A673 (cell line): ENCODE measurements at regions not wholly inside any gene's neighbourhood (a gene's known extent, or its start where the extent isn't known, plus 50 kb on each side); places are given as distances from the start of the nearest gene placed in this dataset.

Source experiments
- BruUV-seq: library from RNA; stranded (reverse); fragments of 400-500 nt; replicated peaks from 2 replicates; lab custom pipeline; 2021; lab: Mats Ljungman, UMichigan
- CTCF ChIA-PET: fragments of 300-600 bp; sonication (Branson Sonifier 250); formaldehyde crosslinking; loops from one replicate; lab custom pipeline; 2022; ENCODE audit warnings: antibody characterized with exemption; lab: Charles Lee
- POLR2A ChIA-PET: fragments of 300-600 bp; sonication (Branson Sonifier 250); formaldehyde crosslinking; loops from one replicate; lab custom pipeline; 2022; ENCODE audit warnings: antibody characterized with exemption; ENCODE audit not compliant: low non-redundant PET; lab: Charles Lee
- DNase-seq: peaks from one replicate; pipeline ENCODE4 v3.0.0-alpha.2; 2015; ENCODE audit warnings: low spot score
- H3K27ac ChIP-seq: fragments of 200-600 bp; sonication (generic); 2 replicates; pipeline ENCODE4 v1.5.1; 2016; ENCODE audit warnings: mixed run types, low read depth, mild to moderate bottlenecking, mixed read lengths, antibody characterized with exemption, low read length; ENCODE audit not compliant: poor library complexity, severe bottlenecking
- H3K27me3 ChIP-seq: fragments of 200-600 bp; sonication (generic); replicated peaks from 2 replicates; pipeline ENCODE4 v1.6.1; 2017; ENCODE audit warnings: mixed run types, low read depth, mild to moderate bottlenecking, mixed read lengths, antibody characterized with exemption, low read length; ENCODE audit not compliant: insufficient read depth, poor library complexity
- H3K36me3 ChIP-seq: fragments of 200-600 bp; sonication (generic); 2 replicates; pipeline ENCODE4 v1.6.1; 2016; ENCODE audit warnings: mixed run types, mild to moderate bottlenecking, mixed read lengths, antibody characterized with exemption, low read length; ENCODE audit not compliant: insufficient read depth, poor library complexity, severe bottlenecking
- H3K4me1 ChIP-seq: fragments of 200-600 bp; sonication (generic); 2 replicates; pipeline ENCODE4 v1.6.1; 2017; ENCODE audit warnings: mixed run types, mild to moderate bottlenecking, mixed read lengths, antibody characterized with exemption, low read length; ENCODE audit not compliant: insufficient read depth, poor library complexity, severe bottlenecking
- H3K4me3 ChIP-seq: fragments of 200-600 bp; sonication (generic); 2 replicates; pipeline ENCODE4 v1.5.1; 2016; ENCODE audit warnings: low read depth, mixed run types, mild to moderate bottlenecking, mixed read lengths, low read length; ENCODE audit not compliant: poor library complexity, severe bottlenecking
- H3K9me3 ChIP-seq: fragments of 200-600 bp; sonication (generic); 2 replicates; pipeline ENCODE4 v1.6.1; 2016; ENCODE audit warnings: mixed run types, low read depth, mild to moderate bottlenecking, mixed read lengths, antibody characterized with exemption, low read length; ENCODE audit not compliant: poor library complexity, severe bottlenecking
- CTCF ChIP-seq: fragments of 300-800, 200-600 bp; sonication (generic); conservative IDR thresholded peaks from 2 replicates; pipeline ENCODE4 v1.5.1; 2017; ENCODE audit warnings: low read depth, mild to moderate bottlenecking, antibody characterized with exemption, low read length, moderate library complexity, mixed read lengths
- EZH2 ChIP-seq: fragments of 200-600 bp; sonication (generic); IDR thresholded peaks from 2 replicates; pipeline ENCODE4 v1.6.1; 2017; ENCODE audit warnings: borderline replicate concordance, low read depth, mild to moderate bottlenecking, mixed read lengths, antibody characterized with exemption, low read length; ENCODE audit not compliant: poor library complexity, severe bottlenecking
- intact Hi-C: fragments of 100-400 bp; cut with micrococcal nuclease; formaldehyde crosslinking; loops from one replicate; pipeline ENCODE4 v1.10.0; 2022; ENCODE audit not compliant: unreplicated experiment

GRCh38 chr13:103134271-103134670, 68.1 kb upstream of the SLC10A2 start:
- no peak for DNase-seq
- Histone ChIP-seq H3K4me1 (no peaks in the 10 kb centered on the region), H3K27me3 (peaks cover 46% of the 10 kb centered on the region), H3K36me3 (no peaks in the 10 kb centered on the region), H3K4me3 (no peak overlapping the region), H3K27ac (no peak overlapping the region), H3K9me3 (no peaks in the 10 kb centered on the region)
- TF ChIP-seq EZH2 (no peak), CTCF (no peak)
- BruUV-seq = no TSS peak
- ChIA-PET CTCF (no interaction called here), POLR2A (no interaction called here)
- intact Hi-C loops = no loop called here

- H3K4me3 ChIP-seq = no peak overlapping the region
- H3K9me3 ChIP-seq = no peaks in the 10 kb centered on the region
- intact Hi-C loops = no loop called here
- DNase-seq = no peak
- peaks cover 49% of the 10 kb centered on the region for H3K27me3 ChIP-seq
- ChIA-PET CTCF (no interaction called here), POLR2A (no interaction called here)
- TF ChIP-seq EZH2 = no peak
- TF ChIP-seq CTCF = no peak
- BruUV-seq = no TSS peak
- no peak overlapping the region for H3K27ac ChIP-seq
- no peaks in the 10 kb centered on the region for H3K4me1 ChIP-seq
- no peaks in the 10 kb centered on the region for H3K36me3 ChIP-seq
These were observed 67.3 kb upstream of the SLC10A2 start for GRCh38 chr13:103133556-103133955.

GRCh38 chr13:103130681-103131210, 64.5 kb upstream of the SLC10A2 start:
- no peak for DNase-seq
- intact Hi-C loops = no loop called here
- Histone ChIP-seq H3K27ac (no peak overlapping the region), H3K4me3 (no peak overlapping the region), H3K27me3 (peaks cover 71% of the 10 kb centered on the region), H3K36me3 (no peaks in the 10 kb centered on the region), H3K9me3 (no peaks in the 10 kb centered on the region), H3K4me1 (no peaks in the 10 kb centered on the region)
- no TSS peak for BruUV-seq
- TF ChIP-seq CTCF = no peak
- TF ChIP-seq EZH2 = no peak
- ChIA-PET POLR2A (no interaction called here), CTCF (no interaction called here)
